Gastroesophageal sphincter (tissue), 3 donors: ENCODE measurements at regions not wholly inside any gene's neighbourhood (a gene's known extent, or its start where the extent isn't known, plus 50 kb on each side); places are given as distances from the start of the nearest gene placed in this dataset.

Source experiments
- CTCF ChIP-seq, 4 experiments: fragments of 200-600 bp in 2 of 4; fragments of 450-650 bp in 2 of 4; sonication (generic) in 1 of 4; IDR thresholded peaks; one replicate each; pipeline ENCODE4 v1.5.1; 2017 to 2019; ENCODE audit warnings: antibody characterized with exemption in 4 of 4, mild to moderate bottlenecking in 2 of 4, moderate library complexity in 2 of 4
- POLR2A ChIP-seq, 2 donors: fragments of 450-650 bp; IDR thresholded peaks; one replicate each; pipeline ENCODE4 v1.6.1; 2017; ENCODE audit warnings: antibody characterized with exemption in 2 of 2, mild to moderate bottlenecking in 2 of 2, moderate library complexity in 1 of 2

- no peak for TF ChIP-seq CTCF (IDR thresholded peaks at IDR 0.05)
- no peak for TF ChIP-seq POLR2A (IDR thresholded peaks at IDR 0.05)
Measured at GRCh38 chr1:5002676-5003075, 348.3 kb downstream of the AJAP1 start.
